GM19351 (cell line): ENCODE measurements at regions not wholly inside any gene's neighbourhood (a gene's known extent, or its start where the extent isn't known, plus 50 kb on each side); places are given as distances from the start of the nearest gene placed in this dataset.

Experiments used
- ATAC-seq: cut with Tn5 transposase; IDR thresholded peaks from one replicate; pipeline ENCODE4 v1.9.1; 2021; ENCODE audit warnings: mild to moderate bottlenecking, moderate library complexity; ENCODE audit not compliant: unreplicated experiment

- no peak for ATAC-seq
Observed at GRCh38 chr18:60319129-60319528, 53.4 kb downstream of the MC4R start.

- no peak for ATAC-seq
Observed at GRCh38 chr18:60311676-60312360, 60.8 kb downstream of the MC4R start.

DNA sequence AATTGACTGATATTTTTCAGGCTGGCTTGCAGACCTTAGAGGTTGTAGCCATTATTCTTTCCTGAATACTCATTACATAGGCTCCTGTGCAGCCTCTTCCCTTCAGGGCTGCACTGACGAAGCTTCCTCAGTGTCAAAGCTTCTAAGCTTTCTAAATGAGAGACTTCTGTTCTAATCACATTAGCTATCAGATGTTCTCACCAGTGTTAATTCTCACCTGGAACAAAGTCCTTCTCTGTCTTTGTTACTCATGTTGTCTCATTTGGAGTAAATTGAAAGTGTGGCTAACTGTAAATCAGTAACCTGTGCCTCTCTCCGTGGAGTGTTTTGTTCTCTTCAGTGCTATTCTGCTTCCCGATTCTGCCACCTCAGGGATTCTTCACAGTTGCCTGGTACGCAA, 76.9 kb downstream of the MC4R start:
- ATAC-seq, result no peak

- ATAC-seq, result no peak
Observed at GRCh38 chr18:60292186-60292585, 80.4 kb downstream of the MC4R start.

- ATAC-seq, result no peak
Observed at GRCh38 chr18:60279391-60279790, 93.2 kb downstream of the MC4R start.

- ATAC-seq, result no peak
Observed at GRCh38 chr18:60277855-60278480, 94.6 kb downstream of the MC4R start.

DNA sequence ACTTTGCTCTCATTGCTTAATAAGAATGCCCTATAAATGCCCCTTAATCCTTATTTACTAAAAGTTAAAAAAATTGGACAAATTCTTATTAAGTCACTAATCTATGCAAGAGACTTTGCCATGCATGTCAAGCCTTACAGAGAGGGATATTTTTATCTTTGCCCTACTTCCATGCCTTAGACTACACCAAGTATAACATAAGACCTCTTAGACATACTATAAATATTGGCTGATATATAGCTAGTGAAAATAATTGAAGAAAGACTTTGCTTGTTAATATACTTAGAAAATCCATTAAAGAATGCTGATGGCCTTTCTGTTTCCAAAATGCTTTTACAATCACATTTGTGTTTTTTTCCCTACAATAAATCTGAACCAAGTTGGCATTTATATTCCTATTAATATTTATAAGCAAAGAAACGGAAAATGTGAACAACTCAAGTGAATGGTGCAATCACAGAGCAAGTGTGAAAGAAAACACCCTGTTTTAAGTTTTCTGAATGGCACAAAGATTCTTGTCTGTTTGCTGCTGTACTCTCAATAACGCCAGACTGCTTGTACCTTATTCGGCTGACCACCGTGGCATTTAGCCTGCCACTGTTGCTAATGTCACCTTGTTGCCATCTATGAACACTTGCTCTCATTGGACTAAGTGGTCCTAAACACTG, 105.0 kb downstream of the MC4R start:
- ATAC-seq, result no peak

GRCh38 chr18:60266558-60266957, 106.0 kb downstream of the MC4R start:
- ATAC-seq, result no peak

DNA sequence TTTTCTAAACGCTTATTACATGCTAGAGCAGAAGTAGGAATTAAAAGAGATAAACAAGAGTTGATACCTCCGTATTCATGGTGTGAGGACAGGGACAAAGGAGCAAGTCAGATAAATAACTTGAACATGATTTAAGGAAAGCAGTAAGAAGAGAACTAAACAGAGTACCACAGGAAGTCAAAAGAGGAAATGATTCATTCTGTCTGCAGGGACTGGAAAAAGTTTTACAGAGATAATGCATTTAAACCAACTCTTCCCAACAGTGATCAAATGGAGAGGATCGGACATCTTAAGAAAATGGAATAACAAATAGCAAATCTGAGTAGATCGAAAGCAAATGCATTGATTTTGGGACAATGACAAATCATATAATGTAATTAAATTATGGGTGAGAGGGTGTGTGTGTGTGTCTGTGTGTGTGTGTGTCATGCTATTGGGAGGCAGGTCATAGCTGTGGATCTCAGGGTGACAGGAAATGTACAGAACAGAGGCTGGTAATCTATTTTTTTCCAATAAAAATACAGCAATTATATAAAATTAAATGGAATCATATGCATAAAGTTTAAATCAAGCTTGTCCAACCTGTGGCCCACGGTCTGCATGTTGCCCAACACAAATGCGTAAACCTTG, 113.4 kb downstream of the MC4R start:
- ATAC-seq, result no peak

GRCh38 chr18:60249388-60249787, 123.2 kb downstream of the MC4R start:
- ATAC-seq, result no peak

GRCh38 chr18:60248336-60249330, 123.9 kb downstream of the MC4R start:
- no peak for ATAC-seq

DNA sequence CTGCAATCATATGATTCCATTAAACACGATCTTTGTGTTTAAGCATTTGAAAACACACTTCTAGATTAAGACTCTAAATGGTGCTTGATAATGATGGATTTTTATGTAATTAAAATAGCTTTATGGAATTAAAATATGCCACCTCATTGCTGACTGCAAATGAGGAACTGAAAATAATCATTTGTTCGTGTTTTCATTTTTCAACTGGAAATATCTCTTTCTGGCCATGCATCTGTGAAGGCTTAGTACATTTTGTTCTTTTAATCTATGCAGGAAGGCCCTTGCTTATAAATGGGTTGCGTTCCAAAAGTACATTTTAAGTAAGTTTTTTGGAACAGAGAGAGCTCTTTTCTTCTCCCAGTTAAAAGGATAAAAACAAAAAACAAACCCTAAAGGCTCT, 125.5 kb downstream of the MC4R start:
- ATAC-seq, result peak; percentile 78

DNA sequence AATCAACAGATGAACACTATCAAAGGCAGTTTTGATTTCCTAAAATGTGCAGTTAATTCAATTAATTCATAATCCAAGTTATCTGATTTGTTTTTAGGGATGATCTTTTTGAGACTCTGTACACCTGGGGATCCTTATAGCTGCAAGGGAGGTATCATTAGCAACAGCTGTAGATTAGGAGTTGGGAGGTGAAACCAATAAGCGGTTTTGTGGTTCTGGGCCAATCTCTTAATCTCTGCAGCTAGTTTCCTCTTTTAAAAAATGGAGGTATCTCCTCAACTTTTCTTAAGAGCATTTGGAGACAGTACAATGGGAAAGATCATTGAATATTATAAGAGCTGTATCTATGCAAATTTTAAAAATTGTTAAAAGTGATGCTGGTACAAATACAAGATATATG, 126.0 kb downstream of the MC4R start:
- ATAC-seq, result peak; percentile 77

GRCh38 chr18:60245096-60245495, 127.5 kb downstream of the MC4R start:
- ATAC-seq, result no peak

DNA sequence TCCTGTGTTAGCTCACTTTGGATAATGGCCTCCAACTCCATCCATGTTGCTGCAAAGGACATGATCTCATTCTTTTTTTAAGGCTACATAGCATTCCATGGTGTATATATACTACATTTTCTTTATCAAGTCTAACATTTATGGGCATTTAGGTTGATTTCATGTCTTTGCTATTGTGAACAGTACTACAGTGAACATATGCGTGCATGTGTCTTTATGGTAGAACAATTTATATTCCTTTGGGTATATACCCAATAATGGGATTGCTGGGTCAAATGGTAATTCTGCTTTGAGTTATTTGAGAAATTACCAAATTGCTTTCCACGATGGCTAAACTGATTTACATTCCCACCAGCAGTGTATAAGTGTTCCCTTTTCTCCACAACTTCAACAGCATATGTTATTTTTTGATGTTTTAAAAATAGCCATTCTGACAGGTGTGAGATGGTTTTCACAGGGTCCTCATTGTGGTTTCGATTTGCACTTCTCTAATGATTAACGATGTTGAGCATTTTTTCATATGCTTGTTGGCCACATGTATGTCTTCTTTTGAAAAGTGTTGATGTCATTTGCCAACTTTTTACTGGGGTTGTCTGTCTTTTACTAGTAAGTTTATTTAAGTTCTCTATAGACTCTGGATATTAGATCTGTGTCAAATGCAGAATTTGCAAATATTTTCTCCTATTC, 133.4 kb downstream of the MC4R start:
- peak; percentile 87 for ATAC-seq

- ATAC-seq, result no peak
Observed at GRCh38 chr18:60235164-60235563, 137.4 kb downstream of the MC4R start.

DNA sequence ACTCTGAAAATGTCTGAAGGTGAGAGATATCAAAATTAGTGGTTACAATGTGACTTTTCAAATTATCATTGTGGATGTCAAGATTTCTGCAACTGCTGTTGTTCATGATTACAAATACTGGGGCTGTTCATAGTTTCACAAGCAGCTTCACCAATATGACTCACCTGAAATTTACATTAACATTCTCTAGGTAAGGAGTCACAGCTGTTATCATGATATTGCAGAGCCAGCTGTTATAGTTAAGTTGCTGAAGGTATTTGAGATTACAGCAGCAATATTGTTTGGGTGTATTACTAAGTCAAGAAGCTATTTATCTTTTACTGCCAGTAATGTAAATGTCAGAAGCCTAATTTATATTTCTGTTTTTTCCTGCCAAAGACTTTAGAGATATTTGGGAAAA, 140.0 kb downstream of the MC4R start:
- peak; percentile 46 for ATAC-seq

- no peak for ATAC-seq
Observed at GRCh38 chr18:60228609-60229595, 143.7 kb downstream of the MC4R start.

DNA sequence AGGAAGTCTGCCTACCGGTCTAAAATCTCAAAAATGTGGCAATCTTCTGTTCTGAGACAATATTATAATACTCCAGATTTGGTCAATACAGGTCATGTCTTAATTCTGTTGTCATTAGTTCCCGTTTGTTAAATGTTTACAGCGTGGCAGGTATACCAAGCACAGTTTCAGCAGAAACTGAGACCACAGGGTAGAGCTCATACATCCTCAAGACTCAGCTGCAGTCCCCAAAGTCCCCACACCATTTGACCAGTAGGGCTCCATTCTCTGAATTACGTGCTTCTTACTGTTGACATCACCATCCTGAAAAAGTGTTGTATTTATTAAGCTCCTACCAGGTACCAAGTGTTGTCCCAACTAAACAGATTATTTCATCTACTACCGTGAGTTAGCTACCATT, 157.1 kb downstream of the MC4R start:
- no peak for ATAC-seq
